Naive thymus-derived CD8-positive, alpha-beta T cell (primary cell): ENCODE measurements at regions not wholly inside any gene's neighbourhood (a gene's known extent, or its start where the extent isn't known, plus 50 kb on each side); places are given as distances from the start of the nearest gene placed in this dataset.
A peak's percentile ranks its signal among the peaks of the same experiment; 100 is the strongest.

ENCODE experiments used
- ATAC-seq, 2 donors: fragments of 150-1000 bp; cut with Tn5 transposase in 1 of 2; sonication (Bioruptor Pico), chemical (Tn5 transposase) in 1 of 2; 1 replicate in 1 of 2; 2 replicates in 1 of 2; pipeline ENCODE4 v1.10.0; 2021; ENCODE audit warnings: mild to moderate bottlenecking in 2 of 2, moderate library complexity in 2 of 2
- POLR2A ChIA-PET: fragments of 350-600 bp; sonication (Branson Sonifier 250); formaldehyde crosslinking; loops from one replicate; lab custom pipeline; 2021; ENCODE audit warnings: antibody characterized with exemption; lab: Charles Lee
- DNase-seq, 10 donors: peaks; one replicate each; pipeline versions ENCODE4 v3.0.0 to v3.0.0-alpha.2; 2020 to 2022
- H3K27ac Mint-ChIP-seq, 10 donors: one replicate each; pipeline ENCODE4 v1.8.0; 2020 to 2022; ENCODE audit warnings: mild to moderate bottlenecking in 10 of 10, mixed read lengths in 10 of 10, moderate library complexity in 4 of 10, inconsistent platforms in 1 of 10
- H3K27me3 Mint-ChIP-seq, 5 donors: one replicate each; pipeline ENCODE4 v1.8.0; 2021 to 2022; ENCODE audit warnings: mixed read lengths in 5 of 5
- H3K36me3 Mint-ChIP-seq, 3 donors: one replicate each; pipeline ENCODE4 v1.8.0; 2020 to 2022; ENCODE audit warnings: mixed read lengths in 3 of 3, mild to moderate bottlenecking in 2 of 3, inconsistent platforms in 1 of 3
- H3K4me1 Mint-ChIP-seq, 4 donors: one replicate each; pipeline ENCODE4 v1.8.0; 2021 to 2022; ENCODE audit warnings: mixed read lengths in 4 of 4
- H3K4me3 Mint-ChIP-seq, 10 donors: one replicate each; pipeline ENCODE4 v1.8.0; 2020 to 2022; ENCODE audit warnings: mild to moderate bottlenecking in 10 of 10, mixed read lengths in 10 of 10, moderate library complexity in 6 of 10, inconsistent platforms in 1 of 10
- H3K9me3 Mint-ChIP-seq, 9 donors: one replicate each; pipeline ENCODE4 v1.8.0; 2020 to 2022; ENCODE audit warnings: mixed read lengths in 9 of 9, mild to moderate bottlenecking in 3 of 9, inconsistent platforms in 1 of 9, moderate library complexity in 1 of 9

DNA sequence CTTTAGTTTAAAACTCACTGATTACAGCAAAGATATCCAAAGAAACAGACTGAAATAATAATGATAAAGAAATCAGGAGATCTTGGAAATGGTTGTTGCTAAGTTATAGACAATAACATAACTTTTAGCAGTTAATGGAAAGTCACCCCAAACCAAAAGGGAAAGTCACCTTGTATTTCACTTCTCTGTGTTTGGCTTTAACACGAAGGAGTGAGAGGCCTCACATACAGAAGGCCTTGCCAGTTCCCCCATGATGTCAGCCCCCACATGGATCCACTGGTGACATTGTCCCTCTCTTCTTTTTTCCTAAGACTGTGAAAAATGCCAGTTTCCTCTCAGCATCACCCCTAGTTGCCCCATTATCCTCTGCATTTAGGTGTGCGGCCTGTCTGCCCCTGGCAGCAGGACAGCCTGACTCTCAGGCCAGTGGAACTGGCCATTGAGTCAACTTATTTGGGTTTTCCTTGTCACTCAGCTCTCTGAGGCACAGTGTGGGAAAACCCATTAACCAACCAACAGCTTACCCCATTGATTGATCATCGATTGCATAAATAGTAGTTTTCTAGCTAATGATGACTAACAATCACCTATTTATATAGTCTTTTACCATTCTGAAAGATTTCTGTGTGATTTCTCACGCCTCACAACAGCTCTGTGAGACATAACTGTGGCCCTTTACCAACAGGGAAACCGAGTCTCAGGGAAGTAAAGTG is 308.1 kb downstream of the PTTG2 start:
- no peaks in the 10 kb centered on the region for H3K4me1 Mint-ChIP-seq
- POLR2A ChIA-PET, result interaction anchor here (0.6 kb wide), 1 partner anchor 34 kb away, joined by 5 read pairs; no protein-coding TSS in a partner anchor

DNA sequence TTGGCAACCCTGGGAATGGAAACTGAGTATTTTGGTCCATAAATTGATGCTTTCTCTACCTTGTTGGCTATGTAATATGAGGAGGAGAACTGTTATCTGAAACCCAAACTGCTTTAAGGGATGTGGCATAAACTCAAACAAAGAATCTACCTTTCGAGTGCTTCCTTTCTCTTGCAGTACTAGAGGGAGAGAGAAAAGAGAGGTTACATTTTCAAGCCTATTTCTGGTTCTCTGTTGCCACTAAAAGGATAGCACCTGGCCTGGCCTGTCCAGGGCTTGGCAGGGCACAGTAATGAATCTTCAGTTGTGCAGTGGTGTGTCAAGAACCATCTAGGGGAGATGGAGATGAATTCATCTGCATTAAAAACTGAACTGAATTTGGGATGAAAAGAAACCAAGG is 308.6 kb downstream of the PTTG2 start:
- DNase-seq (no peak), ATAC-seq (no peak)
- Mint-ChIP-seq H3K27ac (no peak overlapping the region), H3K27me3 (no peaks in the 10 kb centered on the region), H3K9me3 (peaks cover 0 to 2% (median 0%) of the 10 kb centered on the region in 9 donors), H3K4me3 (no peak overlapping the region), H3K4me1 (no peaks in the 10 kb centered on the region), H3K36me3 (no peaks in the 10 kb centered on the region)
- POLR2A ChIA-PET, result no interaction called here

More for the DNA sequence above, 308.1 kb downstream of the PTTG2 start:
- no peak for ATAC-seq
- peaks cover 0 to 2% (median 0%) of the 10 kb centered on the region in 9 donors for H3K9me3 Mint-ChIP-seq
- H3K27me3 Mint-ChIP-seq, result no peaks in the 10 kb centered on the region
- DNase-seq, result no peak
- no peak overlapping the region for H3K4me3 Mint-ChIP-seq
- H3K36me3 Mint-ChIP-seq, result no peaks in the 10 kb centered on the region
- no peak overlapping the region for H3K27ac Mint-ChIP-seq

GRCh38 chr4:38273407-38273806 is 313.2 kb downstream of the PTTG2 start:
- POLR2A ChIA-PET, result no interaction called here
- ATAC-seq, result no peak
- H3K9me3 Mint-ChIP-seq, result no peaks in the 10 kb centered on the region
- no peak overlapping the region for H3K4me3 Mint-ChIP-seq
- H3K4me1 Mint-ChIP-seq, result peaks cover 0 to 5% (median 3%) of the 10 kb centered on the region in 4 donors
- no peak overlapping the region for H3K27ac Mint-ChIP-seq
- no peak for DNase-seq
- no peaks in the 10 kb centered on the region for H3K36me3 Mint-ChIP-seq
- H3K27me3 Mint-ChIP-seq, result no peaks in the 10 kb centered on the region

- Mint-ChIP-seq H3K4me3 (no peak overlapping the region), H3K27ac (no peak overlapping the region), H3K9me3 (no peaks in the 10 kb centered on the region), H3K36me3 (no peaks in the 10 kb centered on the region), H3K4me1 (peaks cover 0 to 5% (median 3%) of the 10 kb centered on the region in 4 donors), H3K27me3 (no peaks in the 10 kb centered on the region)
- no peak for ATAC-seq
- DNase-seq, result no peak
- POLR2A ChIA-PET, result no interaction called here
Measured at GRCh38 chr4:38275331-38276100, 315.3 kb downstream of the PTTG2 start.

DNA sequence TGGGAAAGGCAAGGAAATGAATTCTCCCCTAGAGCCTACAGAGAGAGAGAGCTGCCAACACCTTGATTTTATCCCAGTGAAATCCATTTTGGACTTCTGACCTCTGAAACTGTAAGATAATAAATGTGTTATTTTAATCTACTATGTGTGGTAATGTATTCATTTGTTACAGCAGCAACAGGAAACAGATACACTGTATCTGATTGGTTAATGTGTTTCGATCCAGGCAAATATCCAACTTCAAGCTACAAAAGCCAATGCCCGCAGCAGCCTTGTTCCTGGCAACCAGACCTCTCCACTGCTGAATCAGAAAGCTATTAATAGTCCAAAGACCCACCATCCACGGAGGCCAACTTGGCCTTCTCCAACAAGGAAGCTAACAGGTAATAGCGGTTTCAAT is 318.1 kb downstream of the PTTG2 start:
- Mint-ChIP-seq H3K36me3 (no peaks in the 10 kb centered on the region), H3K27me3 (no peaks in the 10 kb centered on the region), H3K27ac (no peak overlapping the region), H3K4me3 (no peak overlapping the region), H3K9me3 (no peaks in the 10 kb centered on the region), H3K4me1 (peaks cover 0 to 6% (median 5%) of the 10 kb centered on the region in 4 donors)
- ATAC-seq (no peak), DNase-seq (no peak)
- POLR2A ChIA-PET, result no interaction called here

GRCh38 chr4:38279077-38279476 is 318.9 kb downstream of the PTTG2 start:
- no peak overlapping the region for H3K4me3 Mint-ChIP-seq
- POLR2A ChIA-PET, result interaction anchor here (0.6 kb wide), 1 partner anchor 40 kb away, joined by 4 read pairs; no protein-coding TSS in a partner anchor
- no peaks in the 10 kb centered on the region for H3K27me3 Mint-ChIP-seq

DNA sequence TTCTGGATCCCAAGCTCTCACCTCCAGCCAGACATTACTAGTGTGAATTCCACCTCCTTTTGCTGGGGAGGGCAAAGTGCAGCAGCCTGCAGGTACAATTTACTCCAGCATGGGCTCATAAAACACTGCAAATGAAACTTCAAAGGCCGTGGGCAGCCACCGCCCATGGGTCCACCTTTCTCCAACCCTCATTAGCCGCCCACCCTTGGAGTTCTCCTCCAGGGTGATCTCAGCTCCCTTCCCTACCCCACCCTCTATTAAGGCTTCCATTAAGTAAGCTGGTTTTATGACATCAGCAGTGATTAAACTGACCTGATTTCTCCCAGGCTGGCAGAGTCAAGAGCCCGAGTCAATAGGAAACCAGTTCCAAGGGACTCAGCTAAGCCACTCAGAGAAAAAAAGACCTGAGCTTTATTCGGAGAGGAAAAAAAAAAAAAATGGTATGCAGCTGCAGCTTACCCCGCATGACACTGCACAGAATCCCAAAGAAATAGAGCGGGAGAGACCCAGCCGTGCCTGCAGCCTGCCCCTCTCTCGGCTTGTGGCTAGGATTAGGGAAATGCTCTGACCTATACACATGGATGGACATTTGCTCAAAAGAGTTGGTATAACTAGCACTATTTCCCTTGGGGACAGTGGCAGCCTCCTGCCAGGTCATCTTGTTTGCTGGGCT is 319.6 kb downstream of the PTTG2 start:
- ATAC-seq (no peak), DNase-seq (no peak)
- Mint-ChIP-seq H3K27ac (no peak overlapping the region), H3K4me1 (peaks cover 0 to 6% (median 5%) of the 10 kb centered on the region in 4 donors), H3K4me3 (no peak overlapping the region), H3K36me3 (no peaks in the 10 kb centered on the region), H3K9me3 (no peaks in the 10 kb centered on the region), H3K27me3 (no peaks in the 10 kb centered on the region)
- POLR2A ChIA-PET, result interaction anchor here (0.6 kb wide), 1 partner anchor 39 kb away, joined by 4 read pairs; no protein-coding TSS in a partner anchor

More at GRCh38 chr4:38279077-38279476, 318.9 kb downstream of the PTTG2 start:
- H3K4me1 Mint-ChIP-seq, result peaks cover 0 to 6% (median 5%) of the 10 kb centered on the region in 4 donors
- H3K36me3 Mint-ChIP-seq, result no peaks in the 10 kb centered on the region
- H3K27ac Mint-ChIP-seq, result no peak overlapping the region
- no peak for ATAC-seq
- DNase-seq, result no peak
- no peaks in the 10 kb centered on the region for H3K9me3 Mint-ChIP-seq

GRCh38 chr4:38280323-38280706 is 320.1 kb downstream of the PTTG2 start:
- H3K27ac Mint-ChIP-seq, result no peak overlapping the region
- H3K4me1 Mint-ChIP-seq, result peaks cover 0 to 6% (median 4%) of the 10 kb centered on the region in 4 donors
- DNase-seq (no peak), ATAC-seq (no peak)
- H3K27me3 Mint-ChIP-seq, result no peaks in the 10 kb centered on the region
- POLR2A ChIA-PET, result no interaction called here
- no peaks in the 10 kb centered on the region for H3K9me3 Mint-ChIP-seq
- H3K4me3 Mint-ChIP-seq, result no peak overlapping the region
- no peaks in the 10 kb centered on the region for H3K36me3 Mint-ChIP-seq

DNA sequence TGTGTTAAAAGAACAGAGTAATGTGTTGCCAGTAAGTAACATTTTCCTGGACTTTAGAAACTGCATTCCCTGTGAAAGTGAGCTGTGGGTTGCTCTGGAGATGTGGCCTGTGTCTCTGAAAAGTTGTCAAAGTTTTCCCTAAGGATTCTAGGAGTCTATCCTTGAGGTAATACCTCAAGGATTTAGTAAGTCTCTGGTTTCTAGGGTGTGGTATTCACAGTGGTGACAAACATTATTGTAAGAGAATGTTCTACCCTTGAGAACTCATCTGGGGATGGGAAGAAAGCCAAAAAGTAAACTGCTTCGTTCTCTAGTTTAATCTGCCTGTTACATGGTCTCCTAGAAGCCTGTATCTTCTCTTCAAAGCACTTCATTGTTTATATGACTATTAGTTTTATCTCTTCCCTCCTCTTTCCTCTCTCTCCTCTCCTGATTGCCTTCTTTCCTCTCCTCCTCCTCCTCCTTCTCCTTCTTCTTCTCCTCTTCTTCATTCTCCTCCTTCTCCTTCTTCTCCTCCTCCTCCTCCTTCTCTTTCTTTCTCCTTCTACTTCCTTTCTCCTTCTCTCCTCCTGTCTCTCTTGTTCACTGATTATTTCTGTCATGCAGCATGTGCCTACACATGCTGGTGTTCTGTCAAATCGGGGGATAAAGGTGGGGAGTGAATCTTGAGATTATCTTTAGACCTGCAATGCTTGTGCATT is 321.3 kb downstream of the PTTG2 start:
- POLR2A ChIA-PET, result no interaction called here
- H3K36me3 Mint-ChIP-seq, result no peaks in the 10 kb centered on the region
- no peak for ATAC-seq
- no peaks in the 10 kb centered on the region for H3K9me3 Mint-ChIP-seq
- no peak for DNase-seq
- peak overlapping the region in 2 of 10 donors; percentile 57 to 81 for H3K27ac Mint-ChIP-seq
- peaks cover 0 to 5% (median 1%) of the 10 kb centered on the region in 4 donors for H3K4me1 Mint-ChIP-seq
- H3K27me3 Mint-ChIP-seq, result no peaks in the 10 kb centered on the region
- H3K4me3 Mint-ChIP-seq, result no peak overlapping the region

- ATAC-seq (no peak), DNase-seq (no peak)
- Mint-ChIP-seq H3K27me3 (no peaks in the 10 kb centered on the region), H3K36me3 (no peaks in the 10 kb centered on the region), H3K27ac (no peak overlapping the region), H3K4me3 (no peak overlapping the region), H3K9me3 (no peaks in the 10 kb centered on the region), H3K4me1 (peaks cover 0 to 5% (median 1%) of the 10 kb centered on the region in 4 donors)
- POLR2A ChIA-PET, result no interaction called here
Measured at GRCh38 chr4:38283724-38284123, 323.5 kb downstream of the PTTG2 start.

GRCh38 chr4:38284294-38285030 is 324.3 kb downstream of the PTTG2 start:
- ATAC-seq, result no peak
- Mint-ChIP-seq H3K4me1 (peaks cover 0 to 5% (median 1%) of the 10 kb centered on the region in 4 donors), H3K36me3 (no peaks in the 10 kb centered on the region), H3K4me3 (peak overlapping the region in 1 of 10 donors; percentile 28), H3K27me3 (no peaks in the 10 kb centered on the region), H3K27ac (no peak overlapping the region), H3K9me3 (no peaks in the 10 kb centered on the region)
- POLR2A ChIA-PET, result no interaction called here
- DNase-seq, result no peak
